ENCODE measurements at regions not wholly inside any gene's neighbourhood (a gene's known extent, or its start where the extent isn't known, plus 50 kb on each side); places are given as distances from the start of the nearest gene placed in this dataset.

- TF ChIP-seq USF1 (IDR thresholded peaks at IDR 0.05): no peak
- no peak for TF ChIP-seq CREB1 (IDR thresholded peaks at IDR 0.05; ENCODE audit: low read depth)
- no peak for TF ChIP-seq ZBTB7A (IDR thresholded peaks at IDR 0.05; ENCODE audit: low read depth)
- no peak for TF ChIP-seq FOXM1 (IDR thresholded peaks at IDR 0.05; ENCODE audit: borderline replicate concordance, low read depth)
- no peak for TF ChIP-seq TAF1 (IDR thresholded peaks at IDR 0.05; ENCODE audit: low read depth)
- TF ChIP-seq NFIC (IDR thresholded peaks at IDR 0.05): no peak
- TF ChIP-seq EGR1 (IDR thresholded peaks at IDR 0.05): no peak
Observed at GRCh38 chr11:45590743-45591142, 74.7 kb downstream of the CHST1 start.

- TF ChIP-seq YY1 (IDR thresholded peaks at IDR 0.05; ENCODE audit: low read depth) (no peak), REST (IDR thresholded peaks at IDR 0.05; ENCODE audit: low read depth) (no peak), RAD21 (IDR thresholded peaks at IDR 0.05; ENCODE audit: low read depth) (no peak), ZBTB7A (IDR thresholded peaks at IDR 0.05; ENCODE audit: low read depth) (no peak), NFIC (IDR thresholded peaks at IDR 0.05) (no peak), USF1 (IDR thresholded peaks at IDR 0.05) (no peak), CREB1 (IDR thresholded peaks at IDR 0.05; ENCODE audit: low read depth) (no peak), EP300 (IDR thresholded peaks at IDR 0.05; ENCODE audit: borderline replicate concordance) (no peak), TEAD4 (IDR thresholded peaks at IDR 0.05) (no peak), TAF1 (IDR thresholded peaks at IDR 0.05; ENCODE audit: low read depth) (no peak), MAX (IDR thresholded peaks at IDR 0.05) (no peak)
Observed at GRCh38 chr11:45585205-45585604, 80.2 kb downstream of the CHST1 start.

GRCh38 chr11:45583981-45584566 lies 81.3 kb downstream of the CHST1 start:
- TF ChIP-seq RAD21 (IDR thresholded peaks at IDR 0.05; ENCODE audit: low read depth): no peak
- no peak for TF ChIP-seq USF1 (IDR thresholded peaks at IDR 0.05)
- TF ChIP-seq YY1 (IDR thresholded peaks at IDR 0.05; ENCODE audit: low read depth): no peak
- no peak for TF ChIP-seq EP300 (IDR thresholded peaks at IDR 0.05; ENCODE audit: borderline replicate concordance)
- TF ChIP-seq MAX (IDR thresholded peaks at IDR 0.05): no peak
- TF ChIP-seq FOXM1 (IDR thresholded peaks at IDR 0.05; ENCODE audit: borderline replicate concordance, low read depth): no peak
- TF ChIP-seq NFIC (IDR thresholded peaks at IDR 0.05): no peak
- TF ChIP-seq CREB1 (IDR thresholded peaks at IDR 0.05; ENCODE audit: low read depth): no peak
- TF ChIP-seq TCF12 (IDR thresholded peaks at IDR 0.05; ENCODE audit: low read depth): no peak
- TF ChIP-seq REST (IDR thresholded peaks at IDR 0.05; ENCODE audit: low read depth): no peak
- no peak for TF ChIP-seq CEBPB (IDR thresholded peaks at IDR 0.05)
- TF ChIP-seq TAF1 (IDR thresholded peaks at IDR 0.05; ENCODE audit: low read depth): no peak

GRCh38 chr11:45580399-45580798 lies 85.0 kb downstream of the CHST1 start:
- TF ChIP-seq REST (IDR thresholded peaks at IDR 0.05; ENCODE audit: low read depth) (peak; percentile 91), ZBTB7A (IDR thresholded peaks at IDR 0.05; ENCODE audit: low read depth) (no peak), TCF12 (IDR thresholded peaks at IDR 0.05; ENCODE audit: low read depth) (no peak)

Data from Ishikawa (cell line).